ENCODE measurements at regions not wholly inside any gene's neighbourhood (a gene's known extent, or its start where the extent isn't known, plus 50 kb on each side); places are given as distances from the start of the nearest gene placed in this dataset.

GRCh38 chr12:97097734-97098133 is 190.7 kb downstream of the NEDD1 start:
- DNase-seq = no peak

- no peak for DNase-seq
These were observed 202.4 kb downstream of the NEDD1 start for GRCh38 chr12:97109441-97109840.

GRCh38 chr12:97112136-97112535 is 205.1 kb downstream of the NEDD1 start:
- DNase-seq = no peak

GRCh38 chr12:97118796-97119375 is 211.8 kb downstream of the NEDD1 start:
- DNase-seq = no peak

GRCh38 chr12:97127061-97127460 is 220.0 kb downstream of the NEDD1 start:
- DNase-seq = no peak

GRCh38 chr12:97131220-97131981 is 224.3 kb downstream of the NEDD1 start:
- DNase-seq = no peak

GRCh38 chr12:97132270-97132669 is 225.2 kb downstream of the NEDD1 start:
- no peak for DNase-seq

- no peak for DNase-seq
These were observed 227.4 kb downstream of the NEDD1 start for GRCh38 chr12:97134495-97134894.

GRCh38 chr12:97140355-97140754 is 233.3 kb downstream of the NEDD1 start:
- DNase-seq = no peak

GRCh38 chr12:97142737-97143410 is 235.8 kb downstream of the NEDD1 start:
- no peak for DNase-seq

- peak; percentile 27 for DNase-seq
These were observed 242.0 kb downstream of the NEDD1 start for GRCh38 chr12:97148941-97149559.

- no peak for DNase-seq
These were observed 244.4 kb downstream of the NEDD1 start for GRCh38 chr12:97151481-97151880.

- no peak for DNase-seq
These were observed 252.3 kb downstream of the NEDD1 start for GRCh38 chr12:97159377-97159776.

- no peak for DNase-seq
These were observed 253.2 kb downstream of the NEDD1 start for GRCh38 chr12:97160277-97160676.

GRCh38 chr12:97162173-97162572 is 255.1 kb downstream of the NEDD1 start:
- no peak for DNase-seq

GRCh38 chr12:97164936-97165335 is 257.9 kb downstream of the NEDD1 start:
- no peak for DNase-seq

- no peak for DNase-seq
These were observed 260.5 kb downstream of the NEDD1 start for GRCh38 chr12:97167598-97167997.

GRCh38 chr12:97168804-97169203 is 261.7 kb downstream of the NEDD1 start:
- no peak for DNase-seq

- DNase-seq = no peak
These were observed 263.0 kb downstream of the NEDD1 start for GRCh38 chr12:97169889-97170567.

GRCh38 chr12:97173688-97174410 is 266.8 kb downstream of the NEDD1 start:
- no peak for DNase-seq

GRCh38 chr12:97177481-97177880 is 270.4 kb downstream of the NEDD1 start:
- DNase-seq = no peak

- DNase-seq = no peak
These were observed 274.7 kb downstream of the NEDD1 start for GRCh38 chr12:97181571-97182265.

Measured in NCI-H526 treated with DMSO at 0.1 percent for 48 hours (cell line).